Spleen (tissue), 11 donors: ENCODE measurements at regions not wholly inside any gene's neighbourhood (a gene's known extent, or its start where the extent isn't known, plus 50 kb on each side); places are given as distances from the start of the nearest gene placed in this dataset.

ENCODE experiments used
- DNase-seq: peaks from one replicate; pipeline ENCODE4 v3.0.0-alpha.2; 2020
- H3K27ac ChIP-seq, 8 donors: fragments of 200-600 bp; sonication (generic) in 7 of 8; 1 replicate in 4 of 8; 2 replicates in 4 of 8; pipeline versions ENCODE4 v1.5.0 to v1.8.0; 2016 to 2021; ENCODE audit warnings: inconsistent platforms in 4 of 8, mild to moderate bottlenecking in 4 of 8, moderate library complexity in 1 of 8
- H3K27me3 ChIP-seq, 7 donors: fragments of 200-600 bp; sonication (generic) in 6 of 7; replicated peaks in 1 of 7; 1 replicate in 4 of 7; 2 replicates in 3 of 7; pipeline versions ENCODE4 v1.5.0 to v1.8.0; 2016 to 2021; ENCODE audit warnings: inconsistent platforms in 3 of 7, mild to moderate bottlenecking in 1 of 7
- H3K36me3 ChIP-seq, 6 donors: fragments of 200-600 bp; sonication (generic) in 5 of 6; 1 replicate in 4 of 6; 2 replicates in 2 of 6; pipeline versions ENCODE4 v1.5.0 to v1.8.0; 2016 to 2021; ENCODE audit warnings: inconsistent platforms in 2 of 6
- H3K4me1 ChIP-seq, 6 donors: fragments of 200-600 bp; sonication (generic) in 5 of 6; 1 replicate in 3 of 6; 2 replicates in 3 of 6; pipeline versions ENCODE4 v1.5.0 to v1.8.0; 2016 to 2021; ENCODE audit warnings: inconsistent platforms in 3 of 6
- H3K4me3 ChIP-seq, 8 donors: fragments of 200-600 bp; sonication (generic) in 7 of 8; 1 replicate in 4 of 8; 2 replicates in 4 of 8; pipeline versions ENCODE4 v1.5.0 to v1.8.0; 2016 to 2021; ENCODE audit warnings: inconsistent platforms in 4 of 8, mild to moderate bottlenecking in 4 of 8, moderate library complexity in 2 of 8
- H3K9me3 ChIP-seq, 8 donors: fragments of 200-600 bp; sonication (generic) in 7 of 8; 1 replicate in 4 of 8; 2 replicates in 4 of 8; pipeline versions ENCODE4 v1.5.0 to v1.8.0; 2016 to 2021; ENCODE audit warnings: inconsistent platforms in 4 of 8
- POLR2A ChIP-seq, 3 donors: fragments of 450-650 bp; IDR thresholded peaks; one replicate each; pipeline ENCODE4 v1.5.1; 2017; ENCODE audit warnings: antibody characterized with exemption in 3 of 3, mild to moderate bottlenecking in 1 of 3
- POLR2AphosphoS5 ChIP-seq, 3 donors: sonication (generic); formaldehyde crosslinking; IDR thresholded peaks; one replicate each; pipeline ENCODE4 v1.5.1; 2017; ENCODE audit warnings: antibody characterized with exemption in 3 of 3
- WGBS, 5 donors: extraction: QIAGEN DNeasy Blood & Tissue Kit in 3 of 5; methylation state at CpG; one replicate each; pipeline versions ENCODE4 v1.1.5 to v1.1.7; 2013 to 2018; 5-methylcytosine and 5-hydroxymethylcytosine counted together
- intact Hi-C: fragments of 100-400 bp; cut with DNase I; formaldehyde crosslinking; loops from one replicate; pipeline ENCODE4 v1.15.0; 2023; ENCODE audit warnings: low total_unique reads
- TF ChIP-seq, protein P1 (sequence below), 11 experiments: fragments of 200-600 bp in 7 of 11; fragments of 450-650 bp in 4 of 11; sonication (generic) in 4 of 11; IDR thresholded peaks in 8 of 11; conservative IDR thresholded peaks in 3 of 11; 1 replicate in 7 of 11; 2 replicates in 4 of 11; pipeline versions ENCODE4 v1.4.0 to v1.8.0; 2016 to 2021; ENCODE audit warnings: antibody characterized with exemption in 11 of 11, inconsistent platforms in 4 of 11, mild to moderate bottlenecking in 1 of 11
- donor health status: healthy with polysubstance abuse.
- donor health status: DM: no; HTN: no; CAD: no; lungs with moderate emphysema.
- donor health status: DM: no; HTN: no; CAD: no.
- donor health status: Bipolar disorder and iron deficiency.
- donor health status: healthy.
- donor health status: DM: no; HTN: no; CAD: no.
- donor health status: DM: yes; HTN: yes; CAD: no.

DNA sequence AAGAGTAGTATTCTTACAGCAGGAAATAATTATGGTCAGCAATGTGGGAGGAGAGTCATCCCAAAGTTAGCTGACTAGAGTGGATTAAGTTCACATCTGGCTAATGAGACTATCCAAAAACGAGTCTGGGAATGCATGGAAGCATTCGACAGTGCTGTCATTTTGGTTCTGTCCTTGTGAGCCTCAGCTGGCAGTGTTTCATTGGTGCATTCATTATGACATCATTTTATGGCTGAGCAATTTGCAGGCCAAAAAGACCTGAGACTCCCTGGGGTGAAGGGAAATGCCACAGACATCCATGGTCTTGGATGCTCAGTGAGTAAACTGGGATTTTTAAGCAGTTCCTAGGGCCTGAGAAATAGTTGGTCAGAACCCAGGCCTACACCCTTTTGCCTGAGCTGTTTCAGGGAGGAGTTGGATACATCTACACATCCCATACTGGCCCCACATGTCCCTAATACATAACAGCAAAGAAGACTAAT lies 196.4 kb upstream of the CCN2 start:
- intact Hi-C loops, result no loop called here
- Histone ChIP-seq H3K4me3 (no peak overlapping the region), H3K27me3 (no peaks in the 10 kb centered on the region), H3K27ac (no peak overlapping the region), H3K9me3 (no peaks in the 10 kb centered on the region), H3K4me1 (peaks cover 0 to 4% (median 0%) of the 10 kb centered on the region in 6 donors), H3K36me3 (no peaks in the 10 kb centered on the region)
- TF ChIP-seq, protein P1, sequence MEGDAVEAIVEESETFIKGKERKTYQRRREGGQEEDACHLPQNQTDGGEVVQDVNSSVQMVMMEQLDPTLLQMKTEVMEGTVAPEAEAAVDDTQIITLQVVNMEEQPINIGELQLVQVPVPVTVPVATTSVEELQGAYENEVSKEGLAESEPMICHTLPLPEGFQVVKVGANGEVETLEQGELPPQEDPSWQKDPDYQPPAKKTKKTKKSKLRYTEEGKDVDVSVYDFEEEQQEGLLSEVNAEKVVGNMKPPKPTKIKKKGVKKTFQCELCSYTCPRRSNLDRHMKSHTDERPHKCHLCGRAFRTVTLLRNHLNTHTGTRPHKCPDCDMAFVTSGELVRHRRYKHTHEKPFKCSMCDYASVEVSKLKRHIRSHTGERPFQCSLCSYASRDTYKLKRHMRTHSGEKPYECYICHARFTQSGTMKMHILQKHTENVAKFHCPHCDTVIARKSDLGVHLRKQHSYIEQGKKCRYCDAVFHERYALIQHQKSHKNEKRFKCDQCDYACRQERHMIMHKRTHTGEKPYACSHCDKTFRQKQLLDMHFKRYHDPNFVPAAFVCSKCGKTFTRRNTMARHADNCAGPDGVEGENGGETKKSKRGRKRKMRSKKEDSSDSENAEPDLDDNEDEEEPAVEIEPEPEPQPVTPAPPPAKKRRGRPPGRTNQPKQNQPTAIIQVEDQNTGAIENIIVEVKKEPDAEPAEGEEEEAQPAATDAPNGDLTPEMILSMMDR (IDR thresholded peaks at IDR 0.05 in 8 of 11, conservative IDR thresholded peaks at IDR 0.05 in 3 of 11), result no peak
- TF ChIP-seq POLR2AphosphoS5 (IDR thresholded peaks at IDR 0.05) (no peak), POLR2A (IDR thresholded peaks at IDR 0.05) (no peak)
- 67 to 90% (median 73%) methylated on average over 2 of the region's 2 CpGs for WGBS, 5 donors
- DNase-seq, result no peak

DNA sequence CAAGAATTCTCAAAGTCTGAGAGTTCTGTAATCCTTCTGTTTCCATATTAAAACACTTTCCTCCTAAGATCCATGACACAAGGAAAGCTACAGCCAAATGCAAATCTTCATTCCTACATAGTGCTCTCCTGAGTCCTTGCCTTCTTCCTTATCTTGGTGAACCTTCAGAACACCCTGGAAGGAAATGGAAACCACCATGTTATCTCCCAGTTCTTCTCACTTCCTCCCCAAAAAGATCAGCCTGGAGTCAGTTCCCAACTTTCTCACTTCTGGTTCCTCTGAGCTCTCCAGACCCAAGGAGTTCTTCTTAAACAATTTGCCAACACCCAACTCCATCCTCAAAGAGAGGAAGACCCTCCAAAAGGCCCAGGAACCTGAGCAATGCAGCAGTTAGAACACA lies 193.3 kb upstream of the CCN2 start:
- Histone ChIP-seq H3K4me1 (no peaks in the 10 kb centered on the region), H3K27me3 (no peaks in the 10 kb centered on the region), H3K9me3 (no peaks in the 10 kb centered on the region), H3K27ac (no peak overlapping the region), H3K4me3 (no peak overlapping the region), H3K36me3 (no peaks in the 10 kb centered on the region)
- intact Hi-C loops, result no loop called here
- no peak for DNase-seq
- no peak for TF ChIP-seq POLR2A (IDR thresholded peaks at IDR 0.05)
- TF ChIP-seq, protein P1 (IDR thresholded peaks at IDR 0.05 in 8 of 11, conservative IDR thresholded peaks at IDR 0.05 in 3 of 11), result no peak
- TF ChIP-seq POLR2AphosphoS5 (IDR thresholded peaks at IDR 0.05), result no peak

DNA sequence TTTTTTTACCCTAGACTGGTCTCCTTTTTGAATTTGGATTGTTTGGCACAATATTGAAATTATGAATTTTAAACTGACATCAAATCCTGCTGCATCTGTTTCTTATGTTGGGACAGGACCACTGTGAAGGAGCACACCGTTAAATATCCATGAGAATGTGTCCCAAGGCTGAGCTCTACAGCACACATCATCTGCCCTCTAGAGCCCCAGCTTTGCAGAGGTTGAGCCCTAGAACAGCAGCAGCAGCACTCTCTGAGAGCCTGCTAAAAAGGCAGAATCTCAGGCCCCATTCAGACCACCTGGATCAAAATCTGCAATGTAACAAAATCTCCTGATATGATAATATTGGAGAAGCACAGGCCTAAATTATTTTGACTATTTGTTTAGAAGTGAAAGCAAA lies 192.1 kb upstream of the CCN2 start:
- H3K27me3 ChIP-seq, result no peaks in the 10 kb centered on the region
- H3K9me3 ChIP-seq, result no peaks in the 10 kb centered on the region
- no peak overlapping the region for H3K27ac ChIP-seq
- TF ChIP-seq, protein P1 (IDR thresholded peaks at IDR 0.05 in 8 of 11, conservative IDR thresholded peaks at IDR 0.05 in 3 of 11), result no peak
- no peak for TF ChIP-seq POLR2AphosphoS5 (IDR thresholded peaks at IDR 0.05)
- 67 to 82% (median 75%) methylated on average over 1 of the region's 1 CpG for WGBS, 5 donors
- H3K36me3 ChIP-seq, result no peaks in the 10 kb centered on the region
- intact Hi-C loops, result no loop called here
- H3K4me1 ChIP-seq, result no peaks in the 10 kb centered on the region
- DNase-seq, result no peak
- no peak overlapping the region for H3K4me3 ChIP-seq

DNA sequence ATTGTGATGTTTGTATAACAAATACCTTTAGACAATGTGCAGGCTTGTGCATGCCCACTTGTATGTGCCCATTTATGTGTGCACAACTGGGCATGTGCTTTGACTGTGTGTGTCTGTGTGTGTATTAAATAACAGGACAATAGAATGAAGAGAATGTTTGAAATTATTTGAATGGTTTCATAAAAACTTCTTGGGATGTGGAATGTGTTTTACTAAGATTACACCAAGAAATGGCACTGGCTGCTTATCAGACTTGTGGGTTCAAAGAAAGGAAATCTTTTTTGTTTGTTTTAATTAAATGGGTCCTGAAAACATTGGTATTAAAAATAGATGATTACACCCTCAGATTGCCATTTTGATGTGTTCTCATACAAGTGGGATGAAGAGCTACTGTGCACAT lies 191.6 kb upstream of the CCN2 start:
- H3K4me1 ChIP-seq, result no peaks in the 10 kb centered on the region
- H3K27ac ChIP-seq, result no peak overlapping the region
- H3K9me3 ChIP-seq, result no peaks in the 10 kb centered on the region
- H3K36me3 ChIP-seq, result no peaks in the 10 kb centered on the region
- DNase-seq, result no peak
- intact Hi-C loops, result no loop called here
- H3K4me3 ChIP-seq, result no peak overlapping the region
- TF ChIP-seq POLR2AphosphoS5 (IDR thresholded peaks at IDR 0.05), result no peak
- TF ChIP-seq POLR2A (IDR thresholded peaks at IDR 0.05), result no peak
- TF ChIP-seq, protein P1 (IDR thresholded peaks at IDR 0.05 in 8 of 11, conservative IDR thresholded peaks at IDR 0.05 in 3 of 11), result no peak
- H3K27me3 ChIP-seq, result no peaks in the 10 kb centered on the region
